Thyroid gland (tissue), 4 donors: ENCODE measurements at regions not wholly inside any gene's neighbourhood (a gene's known extent, or its start where the extent isn't known, plus 50 kb on each side); places are given as distances from the start of the nearest gene placed in this dataset.

ENCODE experiments used
- CTCF ChIP-seq, 6 experiments: fragments of 200-600 bp in 3 of 6; fragments of 450-650 bp in 3 of 6; sonication (generic) in 3 of 6; IDR thresholded peaks; one replicate each; pipeline ENCODE4 v1.5.1; 2016 to 2019; ENCODE audit warnings: antibody characterized with exemption in 6 of 6, mild to moderate bottlenecking in 2 of 6, inconsistent platforms in 1 of 6, moderate library complexity in 1 of 6
- POLR2A ChIP-seq, 2 donors: fragments of 450-650 bp; IDR thresholded peaks; one replicate each; pipeline ENCODE4 v1.6.1; 2017; ENCODE audit warnings: antibody characterized with exemption in 2 of 2, mild to moderate bottlenecking in 2 of 2, moderate library complexity in 1 of 2

GRCh38 chr9:85263288-85263687 lies 478.5 kb downstream of the AGTPBP1 start:
- no peak for TF ChIP-seq CTCF (IDR thresholded peaks at IDR 0.05)
- no peak for TF ChIP-seq POLR2A (IDR thresholded peaks at IDR 0.05)
